GM12878 (cell line): ENCODE measurements at regions not wholly inside any gene's neighbourhood (a gene's known extent, or its start where the extent isn't known, plus 50 kb on each side); places are given as distances from the start of the nearest gene placed in this dataset.

Experiments
- ATAC-seq: fragments of 200-7000 bp; cut with Tn5 transposase; 3 replicates; pipeline ENCODE4 v1.9.1; 2020; ENCODE audit warnings: mild to moderate bottlenecking, moderate library complexity
- BruUV-seq: library from RNA; stranded (reverse); fragments of 400-500 nt; replicated peaks from 2 replicates; lab custom pipeline; 2021; lab: Mats Ljungman, UMichigan
- CTCF ChIA-PET: fragments of 300-600 bp; sonication (Branson Sonifier 250); formaldehyde crosslinking; extraction: SDS; loops from one replicate; lab custom pipeline; 2021; ENCODE audit warnings: inconsistent platforms; lab: Yijun Ruan, JAX
- POLR2A ChIA-PET: fragments of 350-600 bp; formaldehyde crosslinking; extraction: SDS; loops from one replicate; lab custom pipeline; 2021; ENCODE audit warnings: inconsistent platforms; lab: Charles Lee
- RAD21 ChIA-PET: fragments of 300-600 bp; sonication (Branson Sonifier 250); formaldehyde crosslinking; loops from one replicate; lab custom pipeline; 2023; ENCODE audit warnings: antibody characterized with exemption; ENCODE audit not compliant: unreplicated experiment; lab: Charles Lee
- SMC1A ChIA-PET: fragments of 300-600 bp; sonication (Branson Sonifier 250); formaldehyde crosslinking; loops from one replicate; lab custom pipeline; 2023; ENCODE audit not compliant: unreplicated experiment, uncharacterized antibody; lab: Charles Lee
- DNase-seq: peaks from one replicate; pipeline ENCODE4 v3.0.0-alpha.2; 2011; ENCODE audit warnings: low read depth, low spot score
- FAIRE-seq: peaks from 3 replicates; lab custom pipeline; 2011; peaks lifted over from hg19 to GRCh38; lab: Jason Lieb, UNC
- H2AFZ ChIP-seq: 2 replicates; pipeline ENCODE4 v1.6.0; 2011; ENCODE audit warnings: low read depth, low read length, control low read depth; ENCODE audit not compliant: control insufficient read depth
- H3K27ac ChIP-seq: 2 replicates; pipeline ENCODE4 v1.5.1; 2011; ENCODE audit warnings: control low read depth; ENCODE audit not compliant: control insufficient read depth, insufficient read depth
- H3K27me3 ChIP-seq, 2 experiments: replicated peaks in 1 of 2; 2 replicates each; pipeline versions ENCODE4 v1.6.0 to v1.6.1; 2011; ENCODE audit warnings: low read length in 1 of 2; ENCODE audit not compliant: control insufficient read depth in 2 of 2, insufficient read depth in 2 of 2
- H3K36me3 ChIP-seq, 2 experiments: 2 replicates each; pipeline ENCODE4 v1.5.1; 2011; ENCODE audit warnings: low read length in 1 of 2; ENCODE audit not compliant: control insufficient read depth in 2 of 2, insufficient read depth in 2 of 2
- H3K4me1 ChIP-seq: 2 replicates; pipeline ENCODE4 v1.6.1; 2011; ENCODE audit warnings: mild to moderate bottlenecking, low read length, moderate library complexity, mixed read lengths; ENCODE audit not compliant: control insufficient read depth, insufficient read depth
- H3K4me2 ChIP-seq: 2 replicates; pipeline ENCODE4 v1.6.0; 2011; ENCODE audit warnings: control low read depth; ENCODE audit not compliant: control insufficient read depth, insufficient read depth
- H3K4me3 ChIP-seq: fragments of 200-600 bp; sonication (generic); 2 replicates; pipeline ENCODE4 v1.5.1; 2016
- H3K79me2 ChIP-seq: 2 replicates; pipeline ENCODE4 v1.6.0; 2011; ENCODE audit warnings: low read length; ENCODE audit not compliant: control insufficient read depth, insufficient read depth
- H3K9ac ChIP-seq: 2 replicates; pipeline ENCODE4 v1.8.0; 2011; ENCODE audit warnings: low read length, control low read depth, mixed read lengths; ENCODE audit not compliant: control insufficient read depth, insufficient read depth
- H3K9me3 ChIP-seq: replicated peaks from 3 replicates; pipeline ENCODE4 v1.5.1; 2011; ENCODE audit warnings: mild to moderate bottlenecking, low read length; ENCODE audit not compliant: control insufficient read depth, insufficient read depth
- H4K20me1 ChIP-seq: 2 replicates; pipeline ENCODE4 v1.6.0; 2011; ENCODE audit not compliant: control insufficient read depth, insufficient read depth
- CEBPB ChIP-seq, 2 experiments: fragments of 150-350 bp in 1 of 2; IDR thresholded peaks; 2 replicates each; pipeline ENCODE4 v1.6.1; 2012 to 2014; ENCODE audit warnings: low read depth in 2 of 2, low read length in 2 of 2, borderline replicate concordance in 1 of 2, inconsistent platforms in 1 of 2
- EGR1 ChIP-seq, 2 experiments: IDR thresholded peaks; 1 replicate in 1 of 2; 2 replicates in 1 of 2; pipeline ENCODE4 v1.6.1; 2011 to 2012; ENCODE audit warnings: low read depth in 2 of 2, low read length in 2 of 2, borderline replicate concordance in 1 of 2, mild to moderate bottlenecking in 1 of 2, moderate library complexity in 1 of 2
- PAX8 ChIP-seq: fragments of 450-650 bp; IDR thresholded peaks from 2 replicates; pipeline ENCODE4 v1.6.1; 2017; ENCODE audit warnings: mild to moderate bottlenecking, moderate library complexity
- RCOR1 ChIP-seq: conservative IDR thresholded peaks from 2 replicates; pipeline ENCODE4 v1.6.1; 2012; ENCODE audit warnings: low read depth, low read length, improper control_type of control experiment
- SIX5 ChIP-seq: IDR thresholded peaks from 2 replicates; pipeline ENCODE4 v1.6.1; 2011; ENCODE audit warnings: mild to moderate bottlenecking, low read depth, low read length, moderate library complexity; ENCODE audit not compliant: severe bottlenecking
- TBL1XR1 ChIP-seq: IDR thresholded peaks from 2 replicates; pipeline ENCODE4 v1.6.1; 2012; ENCODE audit warnings: low read depth, low read length, improper control_type of control experiment
- WGBS: methylation state at CpG from one replicate; pipeline ENCODE4 v1.1.6; 2016; ENCODE audit warnings: low lambda C conversion rate; ENCODE audit not compliant: insufficient replicate concordance, insufficient coverage; ENCODE audit errors: missing lambda C conversion rate; 5-methylcytosine and 5-hydroxymethylcytosine counted together
- in situ Hi-C: fragments of 300-500 bp; cut with MboI; formaldehyde crosslinking; loops from 9 replicates; pipeline ENCODE4 v1.14.3; 2018; ENCODE audit warnings: mixed read lengths
- intact Hi-C: fragments of 100-400 bp; cut with micrococcal nuclease; formaldehyde crosslinking; loops from one replicate; pipeline ENCODE4 v1.14.2; 2022; ENCODE audit not compliant: unreplicated experiment

GRCh38 chr12:89023936-89024335 is 328.4 kb downstream of the DUSP6 start:
- ChIA-PET CTCF (interaction anchor here (0.9 kb wide), 1 partner anchor 438 kb away, joined by 3 read pairs; no protein-coding TSS in a partner anchor), POLR2A (no interaction called here), SMC1A (interaction anchor here (1.5 kb wide), 1 partner anchor 444 kb away, joined by 3 read pairs; no protein-coding TSS in a partner anchor), RAD21 (no interaction called here)
- in situ Hi-C loops (no loop called here), intact Hi-C loops (no loop called here)
- H4K20me1 ChIP-seq = no peaks in the 10 kb centered on the region
- BruUV-seq = no TSS peak
- no peak overlapping the region for H3K9ac ChIP-seq
- H3K36me3 ChIP-seq = no peaks in the 10 kb centered on the region
- H3K27me3 ChIP-seq = no peaks in the 10 kb centered on the region; a peak in 1 of 4 replicates
- DNase-seq = no peak
- H2AFZ ChIP-seq = no peak overlapping the region
- no peaks in the 10 kb centered on the region for H3K79me2 ChIP-seq
- ATAC-seq = no peak
- WGBS = 46% methylated on average over 2 of the region's 2 CpGs
- H3K27ac ChIP-seq = no peak overlapping the region
- H3K9me3 ChIP-seq = no peaks in the 10 kb centered on the region
- H3K4me2 ChIP-seq = no peak overlapping the region
- no peak for FAIRE-seq
- no peaks in the 10 kb centered on the region for H3K4me1 ChIP-seq
- TF ChIP-seq RCOR1 (no peak), CEBPB (IDR thresholded peaks at IDR 0.05; ENCODE audit: borderline replicate concordance in 1 of 2, low read depth in 2 of 2, low read length in 2 of 2) (no peak)
- no peak overlapping the region for H3K4me3 ChIP-seq

DNA sequence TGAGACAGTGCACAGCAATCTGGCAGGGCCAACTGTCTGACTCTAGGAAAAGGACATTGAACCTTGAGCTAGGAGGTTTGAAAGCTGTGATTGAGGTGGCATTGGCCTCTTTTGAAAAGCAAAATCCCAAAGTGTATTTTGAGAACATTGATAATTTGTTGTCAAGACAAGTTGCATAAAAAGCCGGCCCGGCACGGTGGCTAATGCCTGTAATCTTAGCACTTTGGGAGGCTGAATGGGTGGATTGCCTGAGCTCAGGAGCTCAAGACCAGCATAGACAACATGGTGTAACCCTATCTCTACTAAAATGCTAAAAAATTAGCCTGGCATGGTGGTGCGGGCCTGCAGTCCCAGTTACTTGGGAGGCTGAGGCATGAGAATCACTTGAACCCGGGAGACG is 331.6 kb downstream of the DUSP6 start:
- FAIRE-seq (no peak), ATAC-seq (no peak)

More for the DNA sequence above, 331.6 kb downstream of the DUSP6 start:
- Histone ChIP-seq H3K79me2 (no peaks in the 10 kb centered on the region), H3K9ac (no peak overlapping the region), H3K4me1 (no peaks in the 10 kb centered on the region), H3K9me3 (no peaks in the 10 kb centered on the region), H3K36me3 (no peaks in the 10 kb centered on the region), H2AFZ (no peak overlapping the region), H3K4me3 (no peak overlapping the region), H3K27ac (no peak overlapping the region), H3K4me2 (no peak overlapping the region), H3K27me3 (no peaks in the 10 kb centered on the region)
- no TSS peak for BruUV-seq
- ChIA-PET POLR2A (no interaction called here), SMC1A (interaction anchor here (0.6 to 2.3 kb wide), 4 partner anchors 329 to 900 kb away, joined by 3 to 23 read pairs (median 4); no protein-coding TSS in a partner anchor), RAD21 (no interaction called here), CTCF (interaction anchor here (1.7 to 6.1 kb wide), 2 partner anchors 442 to 450 kb away, joined by 6 to 94 read pairs; no protein-coding TSS in a partner anchor)
- intact Hi-C loops = no loop called here
- no peak for DNase-seq
- TF ChIP-seq EGR1 (IDR thresholded peaks at IDR 0.05; ENCODE audit: borderline replicate concordance in 1 of 2, low read depth in 2 of 2, low read length in 2 of 2) (no peak), PAX8 (no peak), TBL1XR1 (no peak), SIX5 (no peak)
- TF ChIP-seq, all 136 proteins: peak for 0
- in situ Hi-C loops = no loop called here
- WGBS = 89% methylated on average over 6 of the region's 6 CpGs
- H4K20me1 ChIP-seq = no peaks in the 10 kb centered on the region
